ENCODE measurements at regions not wholly inside any gene's neighbourhood (a gene's known extent, or its start where the extent isn't known, plus 50 kb on each side); places are given as distances from the start of the nearest gene placed in this dataset.

DNA sequence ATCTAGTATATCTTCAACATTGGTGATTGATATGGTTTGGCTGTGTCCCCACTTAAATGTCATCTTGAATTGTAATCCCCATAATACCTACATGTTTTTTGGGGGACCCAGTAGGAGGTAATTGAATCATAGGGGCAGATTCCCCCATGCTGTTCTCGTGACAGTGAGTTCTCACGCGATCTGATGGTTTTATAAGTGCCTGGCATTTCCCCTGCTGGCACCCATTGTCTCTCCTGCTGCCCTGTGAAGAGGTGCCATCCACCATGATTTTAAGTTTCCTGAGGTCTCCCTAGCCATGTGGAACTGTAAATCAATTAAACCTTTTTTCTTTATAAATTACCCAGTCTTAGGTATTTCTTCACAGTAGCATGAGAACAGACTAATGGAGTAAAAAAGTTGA is 1094.6 kb downstream of the ROBO2 start:
- no peak for TF ChIP-seq EZH2phosphoT487 (conservative IDR thresholded peaks at IDR 0.05; ENCODE audit: low read length)
- TF ChIP-seq CTCF (IDR thresholded peaks at IDR 0.05; ENCODE audit: insufficient read depth, low read length, poor library complexity, severe bottlenecking): no peak
